ENCODE measurements at regions not wholly inside any gene's neighbourhood (a gene's known extent, or its start where the extent isn't known, plus 50 kb on each side); places are given as distances from the start of the nearest gene placed in this dataset.

DNA sequence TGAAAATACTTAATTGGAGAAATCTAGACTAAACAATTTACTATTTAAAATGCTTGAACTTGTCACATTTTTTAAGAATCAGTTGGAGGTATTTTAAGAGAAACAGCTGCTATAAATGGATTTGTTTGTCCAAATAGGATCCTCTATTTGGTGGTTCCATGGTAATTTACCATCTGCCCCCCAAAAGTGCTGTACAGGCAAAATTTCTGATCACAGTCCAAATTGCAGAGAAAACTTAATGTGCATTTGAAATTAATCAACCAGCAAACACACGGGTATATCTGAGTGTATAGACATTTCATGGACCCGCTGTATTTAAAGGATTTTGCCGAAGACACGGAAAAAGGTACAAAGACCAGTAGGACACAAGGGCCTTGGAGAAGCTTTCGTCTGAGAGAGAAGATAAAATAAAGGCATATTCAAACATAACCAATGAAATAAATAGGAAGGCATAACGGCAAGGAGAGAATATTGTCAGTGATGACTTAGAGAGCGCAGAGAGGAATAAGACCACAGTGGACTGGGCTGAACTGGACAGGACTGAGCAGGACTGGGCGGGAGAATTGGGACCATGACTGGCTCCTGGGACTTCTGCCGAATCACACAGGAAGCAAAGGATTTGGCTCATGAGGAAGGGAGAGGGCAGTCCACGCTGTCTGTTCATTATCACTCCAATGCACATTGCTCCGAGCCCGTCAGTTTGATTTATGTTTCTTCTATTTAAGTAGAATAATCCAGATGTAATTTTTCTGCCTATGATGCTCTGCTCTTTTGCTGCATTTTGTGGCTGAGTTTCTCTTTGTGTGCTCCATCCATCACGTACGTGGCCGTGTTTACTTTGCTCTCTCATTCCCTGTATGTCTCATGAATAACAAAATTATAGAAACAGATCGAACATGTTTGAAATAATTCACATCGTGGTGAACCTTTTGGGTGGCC lies 112.8 kb downstream of the PRLHR start:
- Histone ChIP-seq H3K9ac (no peak overlapping the region), H3K9me3 (replicated peaks in 1 of 11) (0 out of 22 replicates have a peak, but pooled peaks cover 0 to 3% (median 0%) of the 10 kb centered on the region in 11 experiments), H3K27ac (no peak overlapping the region), H4K20me1 (no peaks in the 10 kb centered on the region), H3K4me1 (no peaks in the 10 kb centered on the region), H3K4me3 (no peak overlapping the region), H3K27me3 (no peaks in the 10 kb centered on the region), H3K4me2 (no peak overlapping the region), H3K36me3 (no peaks in the 10 kb centered on the region)
- TF ChIP-seq Cebpa-rat (IDR thresholded peaks at IDR 0.05): no peak

DNA sequence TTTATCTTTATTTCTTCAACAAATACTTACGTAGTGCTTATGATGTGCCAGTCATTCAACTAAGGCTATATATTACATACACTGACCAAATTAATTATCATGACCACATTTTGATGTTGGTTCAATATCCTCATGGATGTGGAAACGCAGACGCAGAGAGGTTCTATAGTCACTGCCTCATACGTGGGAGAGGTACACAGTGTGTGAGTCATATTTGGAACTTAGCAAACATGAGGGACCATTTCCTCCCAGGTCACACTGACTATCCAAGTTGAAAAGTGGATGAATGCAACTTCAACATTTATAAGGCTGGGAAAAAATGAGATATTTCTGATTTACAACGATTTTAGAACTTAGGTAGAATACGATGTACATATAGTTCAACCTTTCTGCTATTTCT lies 113.6 kb downstream of the PRLHR start:
- Histone ChIP-seq H3K4me3 (no peak overlapping the region), H3K9ac (no peak overlapping the region), H3K9me3 (replicated peaks in 1 of 11) (0 out of 22 replicates have a peak, but pooled peaks cover 0 to 3% (median 0%) of the 10 kb centered on the region in 11 experiments), H3K4me2 (no peak overlapping the region), H3K36me3 (no peaks in the 10 kb centered on the region), H3K27me3 (no peaks in the 10 kb centered on the region), H4K20me1 (no peaks in the 10 kb centered on the region), H3K27ac (no peak overlapping the region), H3K4me1 (no peaks in the 10 kb centered on the region)
- no peak for TF ChIP-seq Cebpa-rat (IDR thresholded peaks at IDR 0.05)

DNA sequence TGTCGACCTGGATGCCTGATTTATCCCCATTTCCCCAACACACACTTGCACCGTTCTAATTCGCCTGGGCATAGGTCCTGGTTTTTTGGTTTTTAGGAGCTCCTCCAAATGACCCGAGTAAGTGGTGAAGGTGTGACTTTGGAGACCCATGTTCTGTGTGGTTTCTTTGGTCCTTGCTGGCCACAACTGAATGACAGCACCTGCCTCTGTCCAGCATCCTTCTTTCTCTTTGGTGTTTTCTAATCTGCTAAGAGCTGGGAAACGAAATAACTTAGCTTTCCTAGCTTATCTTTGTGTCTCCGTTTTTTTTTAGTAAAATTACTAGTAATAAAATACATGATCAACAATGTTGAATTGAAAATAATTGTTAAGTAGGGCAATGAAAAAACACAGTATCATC lies 120.2 kb downstream of the PRLHR start:
- Histone ChIP-seq H3K4me3 (no peak overlapping the region), H3K4me2 (no peak overlapping the region), H3K27ac (no peak overlapping the region), H4K20me1 (no peaks in the 10 kb centered on the region), H3K9me3 (replicated peaks in 1 of 11) (no peaks in the 10 kb centered on the region; a peak in 2 of 22 replicates), H3K9ac (no peak overlapping the region), H3K27me3 (no peaks in the 10 kb centered on the region), H3K4me1 (0 out of 20 replicates have a peak, but pooled peaks cover 0 to 4% (median 0%) of the 10 kb centered on the region in 10 experiments), H3K36me3 (no peaks in the 10 kb centered on the region)
- no peak for TF ChIP-seq Cebpa-rat (IDR thresholded peaks at IDR 0.05)

DNA sequence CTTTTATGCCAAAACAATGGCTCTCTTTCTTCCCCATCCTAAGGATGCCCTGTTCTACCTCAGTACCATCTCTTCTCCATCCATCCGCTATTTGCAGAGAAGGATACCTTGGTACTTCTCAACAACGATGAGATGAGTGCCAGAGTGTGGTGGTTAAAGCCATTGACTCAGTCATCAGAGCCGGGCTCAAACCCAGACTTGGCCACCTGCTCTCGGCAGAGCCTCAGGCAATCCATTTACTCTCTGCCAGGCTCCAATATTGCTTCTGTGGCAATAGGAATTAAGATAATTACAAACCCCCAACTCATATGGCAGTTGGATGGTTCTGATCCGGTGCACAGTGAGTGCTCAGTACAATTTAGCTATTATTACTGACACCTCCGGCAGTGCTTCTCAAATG lies 121.3 kb downstream of the PRLHR start:
- Histone ChIP-seq H4K20me1 (no peaks in the 10 kb centered on the region), H3K4me2 (no peak overlapping the region), H3K4me1 (0 out of 20 replicates have a peak, but pooled peaks cover 0 to 4% (median 0%) of the 10 kb centered on the region in 10 experiments), H3K27me3 (no peaks in the 10 kb centered on the region), H3K4me3 (no peak overlapping the region), H3K9ac (no peak overlapping the region), H3K27ac (no peak overlapping the region), H3K9me3 (replicated peaks in 1 of 11) (no peaks in the 10 kb centered on the region; a peak in 2 of 22 replicates), H3K36me3 (no peaks in the 10 kb centered on the region)
- no peak for TF ChIP-seq Cebpa-rat (IDR thresholded peaks at IDR 0.05)

DNA sequence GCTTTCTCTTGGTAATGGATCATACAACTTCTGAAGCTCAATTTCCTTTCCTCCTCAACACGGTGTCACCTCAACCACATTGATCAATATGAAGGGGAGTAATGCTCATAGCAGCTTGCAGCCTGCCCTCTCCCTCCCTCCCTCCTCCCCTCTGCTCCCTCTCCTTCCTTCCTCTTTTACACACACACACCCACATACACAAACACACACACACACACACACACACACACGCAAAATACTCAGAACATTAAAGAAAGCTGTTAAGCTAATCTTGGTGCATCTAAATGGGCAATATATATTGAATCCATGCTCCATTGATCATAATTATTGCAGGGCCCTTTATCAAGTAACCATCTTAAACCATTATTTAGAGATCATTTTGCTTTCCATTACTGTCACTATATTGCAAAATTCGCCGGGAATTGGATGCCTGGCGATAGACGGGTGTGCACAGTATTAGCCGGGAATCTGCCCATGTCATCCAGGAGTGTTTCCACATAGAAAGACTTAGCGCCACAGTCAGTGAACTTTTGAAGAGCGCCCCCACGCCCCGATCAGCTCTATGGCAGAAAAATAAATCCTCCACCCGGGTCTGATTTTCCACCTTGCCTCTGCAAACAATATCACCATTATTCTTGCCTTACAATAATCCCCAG lies 122.0 kb downstream of the PRLHR start:
- Histone ChIP-seq H3K9me3 (replicated peaks in 1 of 11) (no peaks in the 10 kb centered on the region; a peak in 2 of 22 replicates), H3K9ac (no peak overlapping the region), H3K4me1 (0 out of 20 replicates have a peak, but pooled peaks cover 0 to 4% (median 0%) of the 10 kb centered on the region in 10 experiments), H3K4me2 (no peak overlapping the region; a peak in 1 of 22 replicates), H3K27me3 (no peaks in the 10 kb centered on the region), H3K27ac (no peak overlapping the region), H3K36me3 (no peaks in the 10 kb centered on the region), H4K20me1 (no peaks in the 10 kb centered on the region), H3K4me3 (no peak overlapping the region)
- TF ChIP-seq Cebpa-rat (IDR thresholded peaks at IDR 0.05): no peak

DNA sequence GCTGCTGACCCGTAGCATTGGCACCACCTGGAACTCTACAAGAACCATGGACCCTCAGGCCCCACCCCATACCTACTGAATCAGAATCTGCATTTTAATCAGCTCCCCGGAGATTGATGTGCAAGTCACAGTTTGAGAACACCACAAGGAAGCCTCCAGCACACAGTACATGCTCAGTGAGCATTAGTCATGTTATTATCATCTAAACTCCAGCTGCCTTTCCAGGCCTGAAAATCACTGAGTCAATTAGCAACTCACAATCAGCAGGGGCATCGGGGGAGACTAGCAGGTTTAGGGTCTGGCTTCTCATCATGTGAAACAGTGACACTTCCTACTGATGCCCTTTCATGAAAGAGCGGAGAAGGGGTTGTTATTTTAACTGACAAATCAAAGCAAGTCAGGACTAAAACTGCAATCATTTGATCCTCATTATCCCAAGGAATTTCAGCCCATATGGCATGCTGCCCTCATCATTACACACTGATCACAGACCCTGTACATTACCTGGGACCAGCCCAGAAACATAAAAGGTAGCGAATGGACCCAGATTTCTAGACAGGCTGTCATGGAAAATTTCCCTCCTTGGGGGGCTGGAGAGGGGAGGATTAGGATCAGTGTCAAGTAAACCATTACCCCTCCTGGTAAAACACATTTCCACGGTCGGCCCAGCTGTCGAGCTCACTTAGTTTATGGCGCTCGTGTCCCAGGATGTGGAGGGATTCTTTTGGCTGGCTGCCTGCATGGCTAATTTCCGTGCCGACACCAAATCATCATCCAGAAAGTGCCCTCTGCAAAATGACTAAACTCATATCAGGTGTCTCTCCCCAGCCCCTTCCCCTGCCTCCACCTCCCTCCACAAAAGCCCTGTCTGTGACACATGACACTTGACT lies 122.8 kb downstream of the PRLHR start:
- no peak overlapping the region for H3K27ac ChIP-seq
- H3K9ac ChIP-seq: no peak overlapping the region
- H4K20me1 ChIP-seq: no peaks in the 10 kb centered on the region
- no peaks in the 10 kb centered on the region for H3K27me3 ChIP-seq
- no peaks in the 10 kb centered on the region; a peak in 2 of 22 replicates for H3K9me3 ChIP-seq (replicated peaks in 1 of 11)
- H3K4me3 ChIP-seq: no peak overlapping the region
- no peak for TF ChIP-seq Cebpa-rat (IDR thresholded peaks at IDR 0.05)
- H3K4me2 ChIP-seq: no peak overlapping the region; a peak in 1 of 22 replicates
- 0 out of 20 replicates have a peak, but pooled peaks cover 0 to 4% (median 0%) of the 10 kb centered on the region in 10 experiments for H3K4me1 ChIP-seq
- H3K36me3 ChIP-seq: no peaks in the 10 kb centered on the region

DNA sequence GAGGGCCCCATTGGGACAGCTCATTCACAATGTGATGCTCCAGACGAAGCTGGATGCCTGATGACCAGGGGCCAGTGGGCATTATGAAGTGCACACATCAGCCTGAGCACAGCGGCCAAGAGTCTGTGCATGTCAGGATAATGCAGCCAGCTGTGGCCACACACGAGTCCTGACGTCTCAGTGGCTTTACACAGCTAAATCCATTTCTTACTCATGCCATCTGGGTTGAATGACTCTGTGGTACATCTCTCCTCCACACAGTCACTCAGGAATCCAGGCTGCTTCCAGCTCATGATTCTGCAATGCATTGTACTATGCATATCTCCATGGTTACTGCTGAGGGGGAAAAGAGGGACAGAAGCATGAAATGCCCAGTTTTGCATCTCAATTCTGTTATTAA lies 123.6 kb downstream of the PRLHR start:
- Histone ChIP-seq H4K20me1 (no peaks in the 10 kb centered on the region), H3K9me3 (replicated peaks in 1 of 11) (no peaks in the 10 kb centered on the region; a peak in 2 of 22 replicates), H3K27ac (no peak overlapping the region), H3K4me3 (no peak overlapping the region), H3K27me3 (no peaks in the 10 kb centered on the region), H3K4me1 (0 out of 20 replicates have a peak, but pooled peaks cover 0 to 4% (median 0%) of the 10 kb centered on the region in 10 experiments), H3K4me2 (no peak overlapping the region), H3K36me3 (no peaks in the 10 kb centered on the region), H3K9ac (no peak overlapping the region)
- TF ChIP-seq Cebpa-rat (IDR thresholded peaks at IDR 0.05): no peak

DNA sequence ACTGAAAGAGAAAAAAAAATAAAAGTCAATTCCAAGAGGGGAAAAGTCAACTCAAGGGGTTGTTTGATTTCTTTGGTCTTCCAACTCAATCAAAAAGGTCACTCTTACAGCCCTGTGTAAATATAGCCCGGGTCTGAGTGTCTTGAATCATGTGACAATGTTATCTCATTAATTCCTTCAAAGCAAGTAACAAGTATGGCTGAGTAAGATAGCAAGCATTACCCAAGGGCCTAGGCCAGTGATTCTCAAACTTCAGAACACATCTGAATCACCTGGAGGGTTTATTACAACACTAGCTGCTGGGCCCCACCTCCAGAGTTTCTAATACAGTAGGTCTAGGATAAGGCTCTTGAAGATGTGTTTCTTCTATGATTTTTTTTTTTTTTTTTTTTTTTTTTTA lies 125.0 kb downstream of the PRLHR start:
- Histone ChIP-seq H3K4me3 (no peak overlapping the region), H3K4me2 (no peak overlapping the region), H3K27ac (no peak overlapping the region), H3K9ac (no peak overlapping the region), H3K36me3 (no peaks in the 10 kb centered on the region), H3K9me3 (replicated peaks in 1 of 11) (no peaks in the 10 kb centered on the region; a peak in 2 of 22 replicates), H4K20me1 (no peaks in the 10 kb centered on the region), H3K4me1 (0 out of 20 replicates have a peak, but pooled peaks cover 0 to 4% (median 0%) of the 10 kb centered on the region in 10 experiments), H3K27me3 (no peaks in the 10 kb centered on the region)
- no peak for TF ChIP-seq Cebpa-rat (IDR thresholded peaks at IDR 0.05)

Data from BLaER1 treated with 17β-estradiol and CSF1 and Interleukin-3, amounts not matched to agents 10 nM and 100 nM (cell line).